HG03520 (cell line): ENCODE measurements at regions not wholly inside any gene's neighbourhood (a gene's known extent, or its start where the extent isn't known, plus 50 kb on each side); places are given as distances from the start of the nearest gene placed in this dataset.

Source experiments
- ATAC-seq: cut with Tn5 transposase; IDR thresholded peaks from one replicate; pipeline ENCODE4 v1.9.1; 2021; ENCODE audit warnings: mild to moderate bottlenecking, moderate library complexity; ENCODE audit not compliant: unreplicated experiment

- ATAC-seq = no peak
Measured at GRCh38 chr17:77358801-77359200, 218.0 kb downstream of the SEC14L1 start.

GRCh38 chr17:77359236-77359635, 218.5 kb downstream of the SEC14L1 start:
- no peak for ATAC-seq

GRCh38 chr17:77361986-77362620, 221.3 kb downstream of the SEC14L1 start:
- ATAC-seq = no peak

GRCh38 chr17:77363821-77364361, 223.1 kb downstream of the SEC14L1 start:
- ATAC-seq = no peak

- no peak for ATAC-seq
Measured at GRCh38 chr17:77364381-77364911, 223.7 kb downstream of the SEC14L1 start.

GRCh38 chr17:77364941-77365583, 224.3 kb downstream of the SEC14L1 start:
- ATAC-seq = no peak

- ATAC-seq = no peak
Measured at GRCh38 chr17:77365584-77366186, 224.9 kb downstream of the SEC14L1 start.

GRCh38 chr17:77366206-77366557, 225.4 kb downstream of the SEC14L1 start:
- no peak for ATAC-seq

- no peak for ATAC-seq
Measured at GRCh38 chr17:77366558-77367245, 225.9 kb downstream of the SEC14L1 start.

- no peak for ATAC-seq
Measured at GRCh38 chr17:77369544-77369971, 228.8 kb downstream of the SEC14L1 start.

GRCh38 chr17:77370586-77370985, 229.8 kb downstream of the SEC14L1 start:
- ATAC-seq = no peak

- ATAC-seq = no peak
Measured at GRCh38 chr17:77371117-77371887, 230.5 kb downstream of the SEC14L1 start.

- ATAC-seq = no peak
Measured at GRCh38 chr17:77371888-77372443, 231.2 kb downstream of the SEC14L1 start.

GRCh38 chr17:77372444-77373298, 231.9 kb downstream of the SEC14L1 start:
- no peak for ATAC-seq

GRCh38 chr17:77373299-77374169, 232.8 kb downstream of the SEC14L1 start:
- ATAC-seq = no peak

GRCh38 chr17:77374170-77374936, 233.6 kb downstream of the SEC14L1 start:
- ATAC-seq = no peak

- no peak for ATAC-seq
Measured at GRCh38 chr17:77375108-77375916, 234.5 kb downstream of the SEC14L1 start.
